GM11168 (cell line): ENCODE measurements at regions not wholly inside any gene's neighbourhood (a gene's known extent, or its start where the extent isn't known, plus 50 kb on each side); places are given as distances from the start of the nearest gene placed in this dataset.

Experiments
- in situ Hi-C: fragments of 300-500 bp; cut with MboI; formaldehyde crosslinking; loops from one replicate; pipeline ENCODE4 v1.12.0; 2022; ENCODE audit warnings: low sequenced_read_pairs; ENCODE audit not compliant: unreplicated experiment

- in situ Hi-C loops, result no loop called here
Measured at GRCh38 chr5:98076501-98076900, 697.0 kb upstream of the RGMB start.

GRCh38 chr5:98085593-98085992 lies 687.9 kb upstream of the RGMB start:
- in situ Hi-C loops, result no loop called here

GRCh38 chr5:98095072-98095471 lies 678.4 kb upstream of the RGMB start:
- in situ Hi-C loops, result no loop called here

GRCh38 chr5:98096155-98096554 lies 677.3 kb upstream of the RGMB start:
- in situ Hi-C loops, result no loop called here

- in situ Hi-C loops, result no loop called here
Measured at GRCh38 chr5:98099448-98100105, 673.9 kb upstream of the RGMB start.

- in situ Hi-C loops, result no loop called here
Measured at GRCh38 chr5:98101131-98101530, 672.3 kb upstream of the RGMB start.

GRCh38 chr5:98102936-98103335 lies 670.5 kb upstream of the RGMB start:
- in situ Hi-C loops, result no loop called here

GRCh38 chr5:98103807-98104206 lies 669.7 kb upstream of the RGMB start:
- in situ Hi-C loops, result no loop called here

GRCh38 chr5:98104454-98105188 lies 668.8 kb upstream of the RGMB start:
- in situ Hi-C loops, result no loop called here

- in situ Hi-C loops, result no loop called here
Measured at GRCh38 chr5:98105681-98106080, 667.8 kb upstream of the RGMB start.

GRCh38 chr5:98106116-98107031 lies 667.1 kb upstream of the RGMB start:
- in situ Hi-C loops, result no loop called here

- in situ Hi-C loops, result no loop called here
Measured at GRCh38 chr5:98108497-98108896, 665.0 kb upstream of the RGMB start.

- in situ Hi-C loops, result no loop called here
Measured at GRCh38 chr5:98109561-98110006, 663.9 kb upstream of the RGMB start.

GRCh38 chr5:98110282-98110691 lies 663.2 kb upstream of the RGMB start:
- in situ Hi-C loops, result no loop called here

GRCh38 chr5:98110791-98111190 lies 662.7 kb upstream of the RGMB start:
- in situ Hi-C loops, result no loop called here

- in situ Hi-C loops, result no loop called here
Measured at GRCh38 chr5:98111686-98112085, 661.8 kb upstream of the RGMB start.

GRCh38 chr5:98121036-98121936 lies 652.2 kb upstream of the RGMB start:
- in situ Hi-C loops, result no loop called here

GRCh38 chr5:98128271-98128670 lies 645.2 kb upstream of the RGMB start:
- in situ Hi-C loops, result no loop called here

GRCh38 chr5:98128846-98129245 lies 644.6 kb upstream of the RGMB start:
- in situ Hi-C loops, result no loop called here
